Islet precursor cell (in vitro differentiated cells): ENCODE measurements at regions not wholly inside any gene's neighbourhood (a gene's known extent, or its start where the extent isn't known, plus 50 kb on each side); places are given as distances from the start of the nearest gene placed in this dataset.

Source experiments
- DNase-seq: peaks from one replicate; pipeline ENCODE4 v3.0.0-alpha.2; 2018

- DNase-seq = no peak
Measured at GRCh38 chr10:90530521-90530920, 327.3 kb downstream of the HTR7 start.

GRCh38 chr10:90557385-90557784 is 300.5 kb downstream of the HTR7 start:
- DNase-seq = no peak

GRCh38 chr10:90560331-90560730 is 297.5 kb downstream of the HTR7 start:
- DNase-seq = no peak

DNA sequence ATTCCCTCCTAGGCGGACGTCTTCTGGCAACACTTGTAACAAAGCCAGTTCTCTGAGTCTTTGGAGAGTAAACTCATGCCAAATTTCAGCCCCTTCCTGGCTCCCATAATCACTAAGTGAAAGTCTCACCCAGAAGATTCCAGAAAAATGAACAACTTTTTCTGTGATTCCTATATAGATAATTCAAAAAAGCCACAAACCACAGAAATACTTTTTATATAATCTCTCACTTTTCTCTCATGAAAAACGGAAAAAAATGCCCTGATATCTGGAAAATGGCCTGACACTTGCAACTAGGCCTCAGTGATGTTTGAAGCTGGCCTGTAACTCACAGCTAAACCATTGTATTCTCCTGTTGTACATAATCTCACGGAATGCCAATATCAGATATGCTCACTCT is 296.2 kb downstream of the HTR7 start:
- no peak for DNase-seq

DNA sequence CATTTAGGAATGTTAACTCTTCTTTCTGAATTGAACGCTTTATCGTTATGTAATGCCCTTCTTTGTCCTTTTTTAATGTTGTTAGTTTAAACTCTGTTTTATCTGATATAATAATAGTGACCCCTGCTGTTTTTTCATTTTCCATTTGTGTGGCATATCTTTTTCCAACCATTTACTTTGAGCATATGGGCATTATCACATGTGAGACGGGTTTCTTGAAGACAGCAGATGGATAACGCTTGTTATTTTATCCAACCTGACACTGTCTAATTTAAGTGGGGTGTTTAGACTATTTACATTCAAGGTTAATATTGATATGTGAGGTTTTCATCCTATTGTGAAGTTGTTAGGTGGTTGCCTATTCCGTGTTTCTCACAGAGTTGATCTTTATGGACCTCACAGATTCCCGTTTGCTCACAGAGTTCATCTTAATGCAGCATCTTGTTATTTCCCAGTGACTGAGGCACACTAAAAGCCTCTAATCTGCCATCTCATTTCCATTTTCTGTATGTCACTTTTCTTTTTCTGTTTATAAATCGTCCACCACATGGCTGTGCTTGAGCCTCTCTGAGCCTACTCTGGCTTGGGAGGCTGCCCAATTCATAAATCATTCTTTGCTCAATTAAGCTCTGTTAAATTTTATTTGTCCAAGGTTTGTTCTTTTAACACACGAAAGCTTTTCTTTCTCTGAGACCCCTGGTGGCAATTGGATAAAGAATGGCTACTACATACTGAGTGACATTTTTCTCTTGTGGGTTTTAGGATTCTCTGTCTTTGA is 286.2 kb downstream of the HTR7 start:
- no peak for DNase-seq

- DNase-seq = no peak
Measured at GRCh38 chr10:90575125-90575524, 282.7 kb downstream of the HTR7 start.

DNA sequence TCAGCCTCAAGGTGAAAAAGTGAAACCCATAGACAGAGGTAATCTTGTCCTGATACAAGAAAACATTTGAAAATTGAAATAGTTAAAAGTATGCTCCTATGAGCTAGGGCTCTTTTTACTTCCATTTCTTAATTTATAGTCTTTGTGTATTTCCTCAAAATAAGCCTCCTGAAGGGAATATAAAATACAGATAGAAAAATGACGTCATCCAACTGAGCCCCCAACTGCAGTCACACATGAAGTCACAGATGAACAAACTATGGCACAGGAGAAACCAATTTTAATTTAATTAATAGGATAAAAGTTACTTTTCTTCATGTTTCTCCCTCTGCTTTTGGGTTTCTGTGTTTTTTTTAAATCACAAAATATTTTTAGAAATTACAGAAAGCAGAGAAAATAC is 280.3 kb downstream of the HTR7 start:
- DNase-seq = no peak

GRCh38 chr10:90579602-90580242 is 278.1 kb downstream of the HTR7 start:
- peak; percentile 69 for DNase-seq

DNA sequence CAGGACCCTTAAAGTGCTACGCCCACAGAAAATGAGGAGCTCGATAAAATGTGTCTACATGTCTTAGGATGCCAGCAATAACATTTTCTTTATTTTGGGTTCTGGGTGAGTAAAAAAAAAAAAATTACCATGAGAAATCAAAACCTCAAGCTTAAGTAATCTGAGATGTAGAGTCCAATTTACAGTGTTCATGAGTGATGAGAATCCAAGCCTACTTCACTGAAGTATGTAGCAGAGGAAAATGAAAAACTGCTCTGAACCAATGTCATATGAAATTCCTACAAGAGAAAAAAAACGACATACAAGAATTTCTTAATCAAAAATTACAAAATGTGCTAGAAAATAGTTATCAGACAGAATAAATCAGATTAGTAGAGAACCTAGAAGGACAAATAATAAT is 274.4 kb downstream of the HTR7 start:
- DNase-seq = no peak

GRCh38 chr10:90587081-90587491 is 270.8 kb downstream of the HTR7 start:
- peak; percentile 64 for DNase-seq

DNA sequence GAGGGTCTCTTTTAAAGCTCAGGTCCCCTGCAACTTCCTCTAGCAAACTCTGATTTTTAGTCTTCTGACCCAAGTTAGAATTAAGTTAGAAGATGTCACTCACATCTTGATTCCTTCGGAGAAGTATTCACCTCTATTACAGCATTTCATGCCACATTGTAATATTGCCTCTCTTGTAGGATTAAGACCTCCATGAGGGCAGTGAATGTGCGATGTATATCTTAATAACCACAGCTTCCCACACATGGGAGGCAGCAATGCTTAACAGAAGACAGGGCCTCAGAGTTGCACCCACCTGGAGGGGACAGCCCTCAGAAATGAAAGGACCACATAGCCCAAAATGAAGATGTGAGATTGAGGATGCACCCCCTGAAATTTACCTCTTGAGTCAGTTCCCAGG is 270.3 kb downstream of the HTR7 start:
- no peak for DNase-seq

DNA sequence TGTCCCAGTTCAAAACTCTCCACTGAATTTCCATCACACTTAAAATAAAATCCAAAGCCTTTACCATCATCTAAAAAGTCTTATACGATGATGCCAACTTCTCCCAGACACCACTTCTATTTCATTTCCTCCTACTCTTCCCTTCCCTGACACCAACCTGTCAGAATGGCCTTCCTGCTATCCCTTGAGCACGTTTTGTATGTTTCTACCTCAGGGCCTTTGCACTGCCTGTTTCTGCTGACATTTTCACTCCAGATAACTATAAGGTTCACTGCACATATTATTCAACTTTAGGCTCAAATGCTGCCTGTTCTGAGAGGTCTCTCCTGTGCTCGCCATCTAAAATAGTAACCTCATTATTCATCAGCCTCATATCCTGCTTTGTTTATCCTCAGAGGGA is 269.6 kb downstream of the HTR7 start:
- no peak for DNase-seq

GRCh38 chr10:90589825-90590224 is 268.0 kb downstream of the HTR7 start:
- DNase-seq = no peak

DNA sequence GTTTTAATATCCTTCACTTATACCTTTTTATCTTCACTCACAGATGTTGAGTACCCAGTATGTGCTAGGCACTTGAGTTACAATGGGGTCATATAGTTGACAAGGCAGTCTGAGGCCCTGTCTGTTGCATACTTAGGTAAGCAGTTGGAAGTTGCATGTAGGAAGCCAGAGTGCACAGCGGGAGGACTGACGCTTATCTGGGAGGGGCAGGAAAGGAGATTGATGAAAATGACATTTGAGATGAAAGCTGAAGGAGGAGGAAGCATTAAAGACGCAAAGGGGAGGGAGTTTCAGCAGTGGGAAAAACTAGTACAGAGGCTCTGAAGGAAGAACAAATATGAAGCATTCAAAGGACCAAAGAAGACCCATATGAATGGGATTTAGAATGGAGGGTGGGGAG is 266.2 kb downstream of the HTR7 start:
- no peak for DNase-seq

DNA sequence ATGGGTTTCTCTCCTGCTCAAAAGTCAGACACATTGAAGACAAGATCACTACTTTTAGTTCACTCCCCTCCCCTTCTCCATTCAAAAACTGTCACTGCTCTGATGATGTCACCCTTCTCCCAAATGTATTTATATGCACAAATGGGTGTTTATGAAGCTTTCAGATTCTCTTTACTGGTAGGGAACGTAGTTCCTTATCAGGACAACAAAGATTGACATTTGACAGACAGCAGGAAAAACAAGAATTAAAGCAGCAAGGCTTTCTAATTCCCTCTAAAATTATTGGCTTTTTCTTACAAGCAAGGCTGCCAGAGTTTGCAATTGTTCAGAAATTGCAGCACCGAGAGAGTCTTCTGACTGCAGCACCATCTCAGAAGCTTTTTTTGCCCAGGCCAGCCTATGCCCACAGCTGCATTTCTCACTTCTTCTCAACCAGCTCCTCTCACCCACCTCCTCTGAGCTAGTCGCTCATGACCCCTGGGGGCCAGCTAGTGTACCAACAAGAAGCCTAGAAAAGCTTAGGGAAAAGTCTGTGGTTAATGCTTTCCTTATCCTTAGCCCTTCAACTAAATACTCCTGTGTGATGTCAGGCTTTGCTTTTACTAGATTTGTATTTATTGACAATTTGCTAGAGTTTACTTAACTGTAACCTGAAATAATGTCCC is 265.1 kb downstream of the HTR7 start:
- peak; percentile 89 for DNase-seq

DNA sequence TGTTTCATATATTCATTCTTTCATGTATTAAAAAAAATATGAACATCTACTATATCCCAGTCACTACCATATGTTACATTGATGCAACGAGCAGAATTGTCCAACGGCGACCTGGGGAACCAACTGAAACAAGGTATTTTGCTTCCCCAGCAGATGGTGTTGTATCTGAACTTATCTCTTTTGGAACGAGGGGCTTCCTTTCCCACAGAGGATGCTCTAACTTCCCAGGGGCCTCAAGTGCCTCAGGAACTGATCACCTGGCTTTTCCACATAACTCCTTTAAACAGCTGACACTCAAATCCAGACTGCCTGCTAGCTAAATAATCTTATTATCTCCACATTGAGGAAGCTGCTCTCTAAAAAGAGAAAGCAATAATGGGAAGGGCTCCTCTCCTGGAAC is 259.3 kb downstream of the HTR7 start:
- no peak for DNase-seq

DNA sequence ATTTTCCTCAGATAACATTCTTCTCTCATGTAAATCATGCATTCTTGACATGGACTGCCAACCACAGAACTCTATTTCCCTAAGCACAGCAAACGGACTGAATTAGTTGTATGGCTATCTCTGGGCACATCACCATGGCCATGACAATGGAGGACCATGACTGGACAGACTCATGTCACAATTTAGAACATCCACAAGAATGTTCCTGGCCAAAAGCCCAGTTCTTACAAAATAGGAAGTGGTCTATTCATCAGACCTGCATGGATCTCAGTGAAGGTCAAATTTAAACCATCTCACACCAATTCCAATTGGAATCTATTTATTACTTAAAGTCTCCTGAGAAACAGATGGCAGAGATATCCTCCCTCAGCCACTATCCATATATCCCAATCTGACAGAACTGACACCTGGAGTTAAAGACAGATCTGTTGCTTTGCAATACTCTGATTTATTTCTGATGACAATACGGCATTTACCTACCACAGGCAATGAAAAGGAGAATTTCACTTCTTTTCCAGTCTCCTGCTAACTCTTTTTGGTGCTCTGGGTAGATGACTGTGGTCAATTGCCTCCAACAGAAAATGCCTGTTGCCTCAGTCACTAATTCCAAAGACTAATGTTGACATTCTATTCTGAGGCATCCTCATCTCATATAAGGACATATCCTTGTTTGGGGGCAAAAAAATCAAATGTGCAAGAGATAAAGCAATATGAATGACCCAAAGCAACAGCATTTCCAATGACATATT is 254.8 kb downstream of the HTR7 start:
- no peak for DNase-seq

DNA sequence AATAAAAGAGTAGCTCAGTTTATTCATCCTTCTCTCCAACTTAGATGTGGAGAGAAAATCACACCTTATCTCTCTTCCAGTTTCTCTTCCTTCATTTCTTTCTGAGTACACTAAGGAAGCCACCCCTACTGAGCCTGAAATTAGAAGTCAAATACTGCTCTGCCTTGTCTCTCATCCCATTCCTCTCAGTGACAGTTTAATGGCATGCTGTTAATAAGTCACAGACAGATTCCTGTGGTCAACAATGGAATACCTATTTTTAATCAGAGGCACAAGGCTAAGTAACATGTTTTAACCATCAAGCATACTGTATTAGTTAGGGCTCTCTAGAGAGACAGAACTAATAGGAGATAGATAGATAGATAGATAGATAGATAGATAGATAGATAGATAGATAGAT is 253.2 kb downstream of the HTR7 start:
- DNase-seq = no peak

- no peak for DNase-seq
Measured at GRCh38 chr10:90605506-90605905, 252.3 kb downstream of the HTR7 start.

DNA sequence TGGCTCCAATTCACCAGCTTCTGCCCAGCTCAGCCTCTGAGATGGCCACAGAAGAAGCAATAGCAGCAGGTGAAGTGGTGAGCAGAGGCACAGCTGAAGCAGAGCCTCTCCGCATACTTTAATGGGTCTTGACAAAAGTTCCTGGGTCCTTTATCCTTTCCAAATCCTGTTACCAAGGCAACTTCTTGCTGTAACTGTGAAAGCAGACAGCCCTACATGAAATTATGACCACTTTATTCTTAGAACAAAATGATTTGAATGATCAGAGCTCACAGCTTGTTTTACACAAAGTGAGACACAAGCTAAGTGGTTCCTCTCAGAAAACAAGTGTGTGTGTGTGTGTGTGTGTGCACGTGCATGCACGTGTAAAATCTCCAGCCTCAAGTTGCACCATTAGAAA is 245.6 kb downstream of the HTR7 start:
- no peak for DNase-seq

DNA sequence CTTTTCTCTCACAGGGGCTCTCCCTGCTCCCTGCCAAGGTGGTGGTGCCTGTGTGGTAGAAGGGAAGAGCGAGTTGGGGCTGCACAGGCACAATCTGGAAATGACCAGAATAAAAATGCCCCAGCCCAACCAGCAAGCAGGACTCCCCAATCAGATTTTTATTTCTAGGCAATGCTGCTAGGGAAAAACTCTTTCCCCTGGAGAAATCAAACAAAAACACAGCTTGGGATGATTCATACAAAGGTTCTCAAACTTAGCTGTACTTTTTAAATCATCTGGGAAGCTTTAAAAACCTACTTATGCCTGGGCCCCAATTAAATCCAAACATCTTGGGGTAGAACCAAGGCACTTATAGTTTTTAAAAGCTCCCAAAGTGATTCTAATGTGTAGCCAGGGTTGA is 243.2 kb downstream of the HTR7 start:
- DNase-seq = no peak

DNA sequence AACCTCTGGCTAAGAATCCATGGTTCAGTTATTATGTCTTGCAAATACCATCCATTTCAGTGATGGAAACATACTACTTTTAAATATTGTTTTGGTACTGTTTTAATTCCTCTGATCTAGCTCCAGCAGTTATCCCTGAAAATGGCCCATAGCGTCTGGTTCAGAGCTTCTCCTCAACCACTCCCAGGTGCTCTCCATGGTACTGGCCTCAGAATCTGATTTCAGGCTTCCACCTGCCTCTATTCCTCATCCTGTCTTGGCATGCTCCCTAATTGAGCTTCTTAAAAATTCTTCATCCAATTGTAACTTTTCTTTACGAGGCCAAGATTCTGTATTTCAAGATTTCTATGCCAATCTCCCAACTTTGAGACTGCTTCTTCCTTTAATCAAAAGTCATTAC is 236.3 kb downstream of the HTR7 start:
- peak; percentile 60 for DNase-seq

DNA sequence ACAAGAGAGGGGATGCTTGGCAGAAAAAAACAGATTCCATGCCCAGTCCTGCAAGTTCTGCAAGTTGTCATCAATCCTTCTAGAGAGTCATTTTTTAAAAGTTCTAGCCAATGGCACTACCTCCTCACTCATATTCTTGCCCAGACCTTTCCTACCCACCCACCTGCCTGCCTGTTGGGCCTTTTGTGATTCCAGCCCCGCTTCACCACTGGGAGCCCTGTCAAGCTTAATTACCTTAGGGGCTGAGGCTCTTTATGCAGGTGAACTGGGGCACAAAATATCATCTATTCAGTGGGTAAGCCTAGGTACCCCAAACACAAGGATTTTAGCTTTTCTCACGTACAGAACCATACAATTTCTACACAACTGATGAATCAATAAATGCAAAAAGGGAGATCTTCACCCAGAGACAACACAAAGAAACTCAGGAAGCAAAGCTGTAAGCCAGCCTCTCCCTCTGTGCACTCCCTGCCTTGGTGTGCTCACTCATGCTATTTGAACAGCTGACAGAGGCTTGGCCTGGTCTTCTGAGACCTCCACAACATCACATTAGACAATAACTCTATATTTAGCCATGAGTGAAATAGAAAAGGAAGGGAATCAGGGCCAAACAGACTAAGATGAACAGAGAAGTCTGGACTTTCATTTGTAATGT is 222.6 kb downstream of the HTR7 start:
- DNase-seq = no peak
